Pancreas (tissue), 10 donors: ENCODE measurements at regions not wholly inside any gene's neighbourhood (a gene's known extent, or its start where the extent isn't known, plus 50 kb on each side); places are given as distances from the start of the nearest gene placed in this dataset.

Source experiments
- ATAC-seq, 4 donors: fragments of 200-7000 bp; cut with Tn5 transposase; one replicate each; pipeline versions ENCODE4 v1.8.0 to v1.9.1; 2020; ENCODE audit warnings: mild to moderate bottlenecking in 4 of 4, moderate library complexity in 4 of 4
- DNase-seq, 6 donors: peaks; one replicate each; pipeline ENCODE4 v3.0.0-alpha.2; 2020
- FAIRE-seq: peaks from 2 replicates; lab custom pipeline; 2012; peaks lifted over from hg19 to GRCh38; lab: Jason Lieb, UNC
- H3K27ac ChIP-seq, 4 donors: fragments of 200-600 bp; sonication (generic); 1 replicate in 3 of 4; 2 replicates in 1 of 4; pipeline versions ENCODE4 v1.5.0 to v1.8.0; 2020
- H3K27me3 ChIP-seq, 4 donors: fragments of 200-600 bp; one replicate each; pipeline ENCODE4 v1.8.0; 2021
- H3K36me3 ChIP-seq, 3 donors: fragments of 200-600 bp; sonication (generic) in 1 of 3; one replicate each; pipeline versions ENCODE4 v1.5.0 to v1.8.0; 2020 to 2021
- H3K4me1 ChIP-seq, 3 donors: fragments of 200-600 bp; one replicate each; pipeline ENCODE4 v1.8.0; 2021
- H3K4me3 ChIP-seq, 4 donors: fragments of 200-600 bp; sonication (generic) in 2 of 4; one replicate each; pipeline versions ENCODE4 v1.5.0 to v1.8.0; 2020 to 2021
- H3K9me3 ChIP-seq, 4 donors: fragments of 200-600 bp; one replicate each; pipeline ENCODE4 v1.8.0; 2021
- WGBS, 2 donors: extraction: QIAGEN DNeasy Blood & Tissue Kit; methylation state at CpG; one replicate each; pipeline ENCODE4 v1.1.7; 2013; 5-methylcytosine and 5-hydroxymethylcytosine counted together
- intact Hi-C, 3 donors: fragments of 100-400 bp; cut with DNase I; formaldehyde crosslinking; loops; one replicate each; pipeline versions ENCODE4 v1.11.1 to v1.14.2; 2022
- TF ChIP-seq, protein P1 (sequence below), 4 donors: fragments of 200-600 bp; sonication (generic) in 3 of 4; IDR thresholded peaks; one replicate each; pipeline versions ENCODE4 v1.5.0 to v1.8.0; 2021; ENCODE audit warnings: antibody characterized with exemption in 4 of 4
- donor health status: healthy with polysubstance abuse.
- donor health status: DM: no; HTN: no; CAD: no; lungs with moderate emphysema.
- donor health status: DM: no; HTN: no; CAD: no.
- donor health status: control.
- donor health status: control.
- donor health status: Bipolar disorder and iron deficiency.
- donor health status: DM: yes; HTN: yes; CAD: no.
- donor health status: DM: no; HTN: no; CAD: no.
- donor health status: DM: no; HTN: no; CAD: no.
- donor health status: DM: yes; HTN: yes; CAD: no.

DNA sequence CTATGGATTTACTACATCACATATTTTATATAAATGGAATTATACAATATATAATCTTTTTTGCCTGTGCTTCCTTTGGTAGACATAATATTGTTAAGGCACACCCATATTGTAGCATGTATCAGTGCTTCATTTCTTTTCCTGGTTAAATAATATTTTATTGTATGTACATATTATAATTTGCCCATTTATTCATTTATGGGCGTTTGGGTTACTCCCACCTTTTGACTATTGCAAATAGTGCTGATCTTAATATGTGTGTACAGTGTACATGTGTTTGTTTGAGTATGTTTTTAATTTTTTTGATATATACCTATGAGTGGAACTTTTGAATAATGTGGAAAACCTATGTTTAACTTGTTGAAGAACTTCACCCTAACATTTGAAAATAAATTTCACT lies 804.2 kb downstream of the DHX35 start:
- no peaks in the 10 kb centered on the region for H3K9me3 ChIP-seq
- H3K4me3 ChIP-seq = no peak overlapping the region
- H3K27ac ChIP-seq = no peak overlapping the region
- H3K36me3 ChIP-seq = no peaks in the 10 kb centered on the region
- DNase-seq (no peak), ATAC-seq (no peak), FAIRE-seq (no peak)
- intact Hi-C loops = no loop called here
- H3K4me1 ChIP-seq = no peaks in the 10 kb centered on the region
- TF ChIP-seq, protein P1, sequence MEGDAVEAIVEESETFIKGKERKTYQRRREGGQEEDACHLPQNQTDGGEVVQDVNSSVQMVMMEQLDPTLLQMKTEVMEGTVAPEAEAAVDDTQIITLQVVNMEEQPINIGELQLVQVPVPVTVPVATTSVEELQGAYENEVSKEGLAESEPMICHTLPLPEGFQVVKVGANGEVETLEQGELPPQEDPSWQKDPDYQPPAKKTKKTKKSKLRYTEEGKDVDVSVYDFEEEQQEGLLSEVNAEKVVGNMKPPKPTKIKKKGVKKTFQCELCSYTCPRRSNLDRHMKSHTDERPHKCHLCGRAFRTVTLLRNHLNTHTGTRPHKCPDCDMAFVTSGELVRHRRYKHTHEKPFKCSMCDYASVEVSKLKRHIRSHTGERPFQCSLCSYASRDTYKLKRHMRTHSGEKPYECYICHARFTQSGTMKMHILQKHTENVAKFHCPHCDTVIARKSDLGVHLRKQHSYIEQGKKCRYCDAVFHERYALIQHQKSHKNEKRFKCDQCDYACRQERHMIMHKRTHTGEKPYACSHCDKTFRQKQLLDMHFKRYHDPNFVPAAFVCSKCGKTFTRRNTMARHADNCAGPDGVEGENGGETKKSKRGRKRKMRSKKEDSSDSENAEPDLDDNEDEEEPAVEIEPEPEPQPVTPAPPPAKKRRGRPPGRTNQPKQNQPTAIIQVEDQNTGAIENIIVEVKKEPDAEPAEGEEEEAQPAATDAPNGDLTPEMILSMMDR (IDR thresholded peaks at IDR 0.05) = no peak
- 32 to 33% methylated on average over 1 of the region's 1 CpG for WGBS, 2 donors
- no peaks in the 10 kb centered on the region for H3K27me3 ChIP-seq

DNA sequence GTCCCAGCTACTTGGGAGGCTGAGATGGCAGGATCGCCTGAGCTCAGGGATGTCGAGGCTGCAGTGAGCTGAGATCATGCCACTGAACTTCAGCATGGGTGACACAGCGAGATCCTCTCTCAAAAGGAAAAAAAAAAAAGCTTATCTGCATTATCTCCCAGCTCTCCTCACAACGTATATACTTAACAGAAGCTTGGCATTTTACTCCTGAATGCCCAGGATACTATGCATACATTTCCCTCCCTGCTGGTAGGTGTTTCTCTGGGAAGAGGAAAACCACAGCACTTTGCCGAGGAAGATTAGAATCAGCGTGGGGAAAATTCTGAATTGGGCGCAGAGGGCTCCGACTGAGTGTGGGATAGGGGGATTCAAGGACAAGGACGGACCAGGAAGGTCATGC lies 800.6 kb downstream of the DHX35 start:
- Histone ChIP-seq H3K9me3 (no peaks in the 10 kb centered on the region), H3K4me3 (no peak overlapping the region), H3K4me1 (no peaks in the 10 kb centered on the region), H3K27ac (no peak overlapping the region), H3K36me3 (no peaks in the 10 kb centered on the region), H3K27me3 (no peaks in the 10 kb centered on the region)
- TF ChIP-seq, protein P1 (IDR thresholded peaks at IDR 0.05) = no peak
- no peak for DNase-seq
- ATAC-seq = no peak
- WGBS, 2 donors = 69 to 80% methylated on average over 9 of the region's 9 CpGs
- intact Hi-C loops = no loop called here
- no peak for FAIRE-seq

DNA sequence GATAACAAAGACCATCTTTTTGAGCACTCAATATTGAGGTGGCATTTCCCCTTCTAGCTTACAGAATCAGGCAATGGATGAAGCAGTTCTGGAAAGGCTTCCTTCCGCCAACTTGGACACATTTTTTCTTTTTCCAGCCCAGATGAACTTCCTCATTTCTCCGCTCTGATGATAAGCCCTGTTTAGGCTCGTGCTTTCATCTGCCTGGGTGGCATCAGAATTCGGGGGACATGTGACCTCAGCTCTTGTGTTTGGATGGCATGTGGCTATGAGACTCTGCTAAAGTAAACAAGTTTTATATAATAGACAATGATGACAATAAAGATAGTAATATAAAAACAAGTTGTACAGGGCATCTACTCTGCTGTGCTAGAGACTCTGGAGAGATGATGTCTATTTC lies 796.7 kb downstream of the DHX35 start:
- WGBS, 2 donors = 48 to 58% methylated on average over 4 of the region's 4 CpGs
- H3K27ac ChIP-seq = no peak overlapping the region
- H3K36me3 ChIP-seq = no peaks in the 10 kb centered on the region
- no peak overlapping the region for H3K4me3 ChIP-seq
- no peak for FAIRE-seq
- TF ChIP-seq, protein P1 (IDR thresholded peaks at IDR 0.05) = no peak
- intact Hi-C loops = no loop called here
- H3K4me1 ChIP-seq = no peaks in the 10 kb centered on the region
- ATAC-seq = no peak
- no peaks in the 10 kb centered on the region for H3K9me3 ChIP-seq
- no peaks in the 10 kb centered on the region for H3K27me3 ChIP-seq
- no peak for DNase-seq

DNA sequence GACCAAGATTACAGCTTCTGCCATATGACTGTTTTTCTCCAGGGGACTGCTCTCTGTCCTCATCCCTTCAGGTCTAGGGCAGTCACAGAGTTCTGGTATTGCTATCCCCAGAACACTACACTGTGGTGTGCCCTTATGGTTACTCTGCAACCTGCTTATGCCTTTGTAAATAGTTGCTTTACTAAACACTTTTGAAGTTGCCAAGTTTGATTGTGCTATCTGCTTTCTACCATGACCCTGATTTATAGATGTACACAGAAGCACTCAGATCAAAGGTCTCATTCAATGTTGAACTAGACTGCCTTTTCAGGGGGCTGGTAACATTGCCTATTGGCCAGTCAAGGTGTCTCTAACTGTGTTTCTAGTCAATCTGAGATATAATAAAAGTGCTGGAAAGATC lies 794.7 kb downstream of the DHX35 start:
- Histone ChIP-seq H3K4me3 (no peak overlapping the region), H3K9me3 (no peaks in the 10 kb centered on the region), H3K4me1 (no peaks in the 10 kb centered on the region), H3K36me3 (no peaks in the 10 kb centered on the region), H3K27ac (no peak overlapping the region), H3K27me3 (no peaks in the 10 kb centered on the region)
- no peak for DNase-seq
- ATAC-seq = no peak
- intact Hi-C loops = no loop called here
- TF ChIP-seq, protein P1 (IDR thresholded peaks at IDR 0.05) = no peak
- no peak for FAIRE-seq

DNA sequence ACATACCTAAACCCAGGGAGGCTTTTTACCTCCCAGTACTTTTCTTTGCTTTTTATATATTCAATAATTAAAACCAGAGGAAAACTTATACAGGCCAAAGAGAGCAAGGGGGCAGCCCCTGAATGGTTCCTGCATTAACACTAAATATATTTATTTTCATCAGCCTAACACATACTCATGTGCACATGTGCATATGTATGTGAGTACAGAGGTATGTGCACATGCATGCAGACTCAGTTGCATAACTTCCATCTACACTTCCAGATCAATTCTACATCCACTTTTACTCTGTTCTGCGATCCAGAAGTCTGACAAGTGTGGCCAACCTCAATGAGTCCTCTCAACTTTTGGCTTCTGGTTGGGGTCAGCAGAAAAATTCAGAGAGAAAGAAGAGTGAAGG lies 794.2 kb downstream of the DHX35 start:
- ATAC-seq (no peak), DNase-seq (no peak), FAIRE-seq (no peak)
- no peaks in the 10 kb centered on the region for H3K27me3 ChIP-seq
- WGBS, 2 donors = 89 to 90% methylated on average over 1 of the region's 1 CpG
- H3K36me3 ChIP-seq = no peaks in the 10 kb centered on the region
- H3K4me1 ChIP-seq = no peaks in the 10 kb centered on the region
- H3K27ac ChIP-seq = no peak overlapping the region
- intact Hi-C loops = no loop called here
- no peaks in the 10 kb centered on the region for H3K9me3 ChIP-seq
- no peak overlapping the region for H3K4me3 ChIP-seq
- TF ChIP-seq, protein P1 (IDR thresholded peaks at IDR 0.05) = no peak
